ENCODE measurements at regions not wholly inside any gene's neighbourhood (a gene's known extent, or its start where the extent isn't known, plus 50 kb on each side); places are given as distances from the start of the nearest gene placed in this dataset.

DNA sequence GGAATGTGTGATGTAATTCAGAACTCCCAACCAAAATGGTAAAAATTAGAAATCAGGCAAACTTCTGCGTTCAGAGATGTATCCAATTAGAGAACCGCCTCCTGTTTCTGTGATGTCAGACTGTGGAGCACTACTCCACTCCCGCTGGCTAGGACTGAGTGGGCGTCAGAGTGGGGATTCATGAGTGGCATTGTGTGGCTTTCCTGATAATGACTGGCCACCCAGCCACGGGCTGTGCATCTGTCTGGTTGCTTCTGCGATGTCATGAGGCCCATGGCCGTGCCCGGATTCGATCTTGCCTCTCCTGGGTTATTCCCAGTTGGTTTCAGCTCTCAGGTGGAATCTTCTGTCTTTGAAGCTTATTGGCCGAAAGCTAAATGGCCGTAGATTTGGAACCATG, 87.1 kb upstream of the KCNA1 start:
- Histone ChIP-seq H3K9me3 (no peaks in the 10 kb centered on the region), H3K27me3 (no peaks in the 10 kb centered on the region), H3K4me3 (no peak overlapping the region), H3K27ac (no peak overlapping the region), H3K36me3 (no peaks in the 10 kb centered on the region), H3K4me1 (peaks cover 0 to 16% (median 0%) of the 10 kb centered on the region in 12 donors)
- intact Hi-C loops (cut with DNase I) = no loop called here
- TF ChIP-seq, protein P1, sequence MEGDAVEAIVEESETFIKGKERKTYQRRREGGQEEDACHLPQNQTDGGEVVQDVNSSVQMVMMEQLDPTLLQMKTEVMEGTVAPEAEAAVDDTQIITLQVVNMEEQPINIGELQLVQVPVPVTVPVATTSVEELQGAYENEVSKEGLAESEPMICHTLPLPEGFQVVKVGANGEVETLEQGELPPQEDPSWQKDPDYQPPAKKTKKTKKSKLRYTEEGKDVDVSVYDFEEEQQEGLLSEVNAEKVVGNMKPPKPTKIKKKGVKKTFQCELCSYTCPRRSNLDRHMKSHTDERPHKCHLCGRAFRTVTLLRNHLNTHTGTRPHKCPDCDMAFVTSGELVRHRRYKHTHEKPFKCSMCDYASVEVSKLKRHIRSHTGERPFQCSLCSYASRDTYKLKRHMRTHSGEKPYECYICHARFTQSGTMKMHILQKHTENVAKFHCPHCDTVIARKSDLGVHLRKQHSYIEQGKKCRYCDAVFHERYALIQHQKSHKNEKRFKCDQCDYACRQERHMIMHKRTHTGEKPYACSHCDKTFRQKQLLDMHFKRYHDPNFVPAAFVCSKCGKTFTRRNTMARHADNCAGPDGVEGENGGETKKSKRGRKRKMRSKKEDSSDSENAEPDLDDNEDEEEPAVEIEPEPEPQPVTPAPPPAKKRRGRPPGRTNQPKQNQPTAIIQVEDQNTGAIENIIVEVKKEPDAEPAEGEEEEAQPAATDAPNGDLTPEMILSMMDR (IDR thresholded peaks at IDR 0.05) = no peak
- no peak for TF ChIP-seq POLR2A (IDR thresholded peaks at IDR 0.05)
- ATAC-seq = no peak
- DNase-seq = no peak
- 79 to 85% (median 80%) methylated on average over 11 of the region's 11 CpGs for WGBS, 4 donors

DNA sequence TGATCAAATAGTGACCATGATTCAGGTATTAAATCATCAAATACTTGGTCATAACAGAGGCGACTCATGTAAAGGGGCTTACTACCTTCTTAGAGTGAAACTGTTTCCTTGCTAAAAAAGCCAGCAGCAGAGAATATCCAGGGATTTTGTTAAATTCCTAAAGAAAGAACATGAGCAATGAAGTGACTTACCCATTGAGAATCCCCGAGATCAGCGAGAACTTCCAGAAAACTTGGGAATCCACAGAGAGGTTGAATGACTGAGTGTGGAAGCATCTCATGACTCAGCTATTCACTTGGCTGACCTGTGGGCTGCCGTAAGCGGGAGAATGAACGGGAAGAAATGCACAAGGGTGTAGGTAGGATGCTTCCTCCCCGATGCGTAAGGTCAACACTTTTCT, 85.3 kb upstream of the KCNA1 start:
- Histone ChIP-seq H3K27ac (no peak overlapping the region), H3K36me3 (no peaks in the 10 kb centered on the region), H3K4me3 (no peak overlapping the region), H3K4me1 (peaks cover 0 to 14% (median 0%) of the 10 kb centered on the region in 12 donors), H3K27me3 (peaks cover 0 to 10% (median 0%) of the 10 kb centered on the region in 9 donors), H3K9me3 (no peaks in the 10 kb centered on the region)
- no peak for DNase-seq
- 88 to 96% (median 93%) methylated on average over 8 of the region's 8 CpGs for WGBS, 4 donors
- intact Hi-C loops (cut with DNase I) = no loop called here
- TF ChIP-seq, protein P1 (IDR thresholded peaks at IDR 0.05) = no peak
- no peak for TF ChIP-seq POLR2A (IDR thresholded peaks at IDR 0.05)
- no peak for ATAC-seq

- TF ChIP-seq, protein P1 (IDR thresholded peaks at IDR 0.05) = no peak
- TF ChIP-seq POLR2A (IDR thresholded peaks at IDR 0.05) = no peak
- Histone ChIP-seq H3K27me3 (peaks cover 0 to 16% (median 0%) of the 10 kb centered on the region in 9 donors), H3K9me3 (no peaks in the 10 kb centered on the region), H3K36me3 (no peaks in the 10 kb centered on the region), H3K27ac (no peak overlapping the region), H3K4me3 (no peak overlapping the region), H3K4me1 (peaks cover 0 to 14% (median 0%) of the 10 kb centered on the region in 12 donors)
- no peak for ATAC-seq
- DNase-seq = no peak
- intact Hi-C loops (cut with DNase I) = no loop called here
- 62 to 79% (median 69%) methylated on average over 4 of the region's 4 CpGs for WGBS, 4 donors
Measured at GRCh38 chr12:4825011-4825858, 84.5 kb upstream of the KCNA1 start.

DNA sequence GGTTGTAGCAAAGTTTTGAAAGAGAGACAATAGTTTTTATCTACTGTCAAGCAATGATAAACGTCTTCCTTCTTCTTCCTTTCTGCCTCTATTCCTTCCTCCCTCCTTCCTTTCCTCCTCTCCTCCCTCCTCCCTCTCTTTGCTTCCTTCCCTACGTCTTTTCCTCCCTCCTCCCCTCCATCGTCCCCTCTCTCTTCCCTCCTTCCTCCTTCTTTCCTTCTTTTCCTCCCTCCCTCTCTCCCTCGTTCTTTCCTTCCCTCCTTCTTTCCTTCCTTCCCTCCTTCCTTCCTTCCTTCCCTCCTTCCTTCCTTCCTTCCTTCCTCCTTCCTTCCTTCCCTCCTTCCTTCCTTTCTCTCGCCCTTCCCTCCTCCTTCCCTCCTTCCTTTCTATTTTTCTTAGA, 82.8 kb upstream of the KCNA1 start:
- ATAC-seq = no peak
- Histone ChIP-seq H3K4me3 (no peak overlapping the region), H3K9me3 (no peaks in the 10 kb centered on the region), H3K4me1 (peaks cover 0 to 14% (median 0%) of the 10 kb centered on the region in 12 donors), H3K27ac (no peak overlapping the region), H3K27me3 (peaks cover 0 to 25% (median 0%) of the 10 kb centered on the region in 9 donors), H3K36me3 (no peaks in the 10 kb centered on the region)
- intact Hi-C loops (cut with DNase I) = no loop called here
- TF ChIP-seq, protein P1 (IDR thresholded peaks at IDR 0.05) = no peak
- TF ChIP-seq POLR2A (IDR thresholded peaks at IDR 0.05) = no peak
- DNase-seq = no peak
- WGBS, 4 donors = 57 to 74% (median 65%) methylated on average over 5 of the region's 5 CpGs
